ENCODE measurements at regions not wholly inside any gene's neighbourhood (a gene's known extent, or its start where the extent isn't known, plus 50 kb on each side); places are given as distances from the start of the nearest gene placed in this dataset.

DNA sequence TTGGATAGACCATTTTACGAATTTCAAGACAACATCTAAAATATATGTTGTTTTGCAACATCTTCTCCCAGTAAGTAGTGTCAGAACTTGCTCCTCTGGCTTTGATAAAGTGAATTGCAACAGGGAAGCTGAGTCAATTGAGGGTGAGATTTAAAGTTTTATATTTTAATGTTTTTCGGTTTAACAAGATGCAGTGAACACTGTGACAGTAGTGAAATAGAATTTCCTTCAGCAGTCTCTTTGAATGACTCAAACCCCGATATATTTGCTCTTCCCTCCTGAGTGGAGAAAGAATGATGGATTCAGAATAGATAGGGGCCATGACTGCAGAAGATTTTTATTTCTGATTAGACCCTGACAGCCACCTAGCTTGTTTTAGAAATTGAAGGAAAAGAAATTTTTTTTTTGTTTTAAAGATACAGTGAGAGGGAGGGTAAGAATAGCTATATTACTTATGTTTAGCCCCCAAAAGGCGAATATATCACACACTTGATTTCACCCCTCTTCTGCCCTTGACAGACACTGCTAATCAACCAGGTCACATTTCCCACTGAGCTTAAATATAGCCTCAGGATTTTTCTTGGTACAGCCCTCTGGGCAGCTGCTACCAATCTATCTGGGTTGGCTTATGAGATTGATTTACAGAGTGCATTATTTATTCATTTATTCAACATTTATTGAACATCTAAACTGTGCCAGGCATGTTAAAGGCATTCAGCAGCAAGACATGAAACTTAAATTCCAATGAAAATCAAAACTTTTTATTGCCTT lies 183.3 kb upstream of the ADAMTS9 start:
- DNase-seq: no peak

DNA sequence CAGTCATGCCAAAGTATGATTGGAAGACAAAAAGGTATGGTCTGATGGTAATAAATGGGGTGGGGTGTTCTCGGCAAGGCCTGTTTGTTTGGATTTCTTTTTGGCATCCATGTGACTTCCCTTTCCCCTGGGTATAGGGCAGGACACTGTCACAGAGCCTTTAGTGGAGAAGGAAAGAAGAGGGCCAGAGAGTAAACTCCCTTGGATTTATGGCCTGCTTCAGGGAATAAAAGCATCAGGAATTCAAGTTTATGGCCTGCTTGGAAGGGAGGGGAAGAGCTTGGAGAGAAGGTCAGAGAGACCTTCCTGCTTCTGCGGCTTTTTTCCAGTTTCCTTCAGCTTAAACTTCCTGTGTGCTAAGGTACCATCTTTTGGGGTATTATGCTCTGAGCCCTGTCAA lies 179.4 kb upstream of the ADAMTS9 start:
- no peak for DNase-seq

DNA sequence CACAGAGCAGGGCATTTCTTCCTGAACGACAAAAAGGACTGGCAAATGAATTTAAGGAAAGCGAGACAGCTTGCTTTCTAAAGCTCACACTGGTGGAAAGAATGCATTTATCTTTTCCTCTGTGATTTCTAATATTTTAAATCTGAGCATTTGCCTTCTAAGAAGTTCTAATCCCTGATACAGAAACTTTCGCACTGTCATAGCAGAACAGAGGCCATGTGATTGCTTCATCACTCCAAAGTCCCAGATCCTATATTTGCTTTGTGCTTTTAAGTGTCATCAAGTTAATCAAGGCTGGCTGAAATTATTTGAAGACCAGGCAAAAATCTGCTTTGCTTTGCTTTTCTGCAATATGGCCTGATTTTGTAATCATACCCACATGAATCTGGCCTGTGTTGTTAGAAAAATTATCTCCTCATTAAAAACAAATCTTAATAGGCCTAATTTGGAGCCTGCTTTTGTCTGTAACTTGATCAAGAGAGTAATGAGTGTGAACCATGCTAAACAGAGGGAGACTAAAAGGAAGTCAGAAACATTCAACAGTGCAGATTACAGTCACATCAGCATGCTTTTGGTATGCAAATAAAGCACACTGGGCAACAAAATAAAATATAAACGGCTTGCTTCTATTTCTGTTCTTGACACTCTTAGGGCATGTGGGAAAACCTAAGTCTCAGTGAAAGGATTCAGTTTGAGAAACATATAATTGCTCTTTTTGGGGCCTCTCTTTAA lies 178.2 kb upstream of the ADAMTS9 start:
- no peak for DNase-seq

DNA sequence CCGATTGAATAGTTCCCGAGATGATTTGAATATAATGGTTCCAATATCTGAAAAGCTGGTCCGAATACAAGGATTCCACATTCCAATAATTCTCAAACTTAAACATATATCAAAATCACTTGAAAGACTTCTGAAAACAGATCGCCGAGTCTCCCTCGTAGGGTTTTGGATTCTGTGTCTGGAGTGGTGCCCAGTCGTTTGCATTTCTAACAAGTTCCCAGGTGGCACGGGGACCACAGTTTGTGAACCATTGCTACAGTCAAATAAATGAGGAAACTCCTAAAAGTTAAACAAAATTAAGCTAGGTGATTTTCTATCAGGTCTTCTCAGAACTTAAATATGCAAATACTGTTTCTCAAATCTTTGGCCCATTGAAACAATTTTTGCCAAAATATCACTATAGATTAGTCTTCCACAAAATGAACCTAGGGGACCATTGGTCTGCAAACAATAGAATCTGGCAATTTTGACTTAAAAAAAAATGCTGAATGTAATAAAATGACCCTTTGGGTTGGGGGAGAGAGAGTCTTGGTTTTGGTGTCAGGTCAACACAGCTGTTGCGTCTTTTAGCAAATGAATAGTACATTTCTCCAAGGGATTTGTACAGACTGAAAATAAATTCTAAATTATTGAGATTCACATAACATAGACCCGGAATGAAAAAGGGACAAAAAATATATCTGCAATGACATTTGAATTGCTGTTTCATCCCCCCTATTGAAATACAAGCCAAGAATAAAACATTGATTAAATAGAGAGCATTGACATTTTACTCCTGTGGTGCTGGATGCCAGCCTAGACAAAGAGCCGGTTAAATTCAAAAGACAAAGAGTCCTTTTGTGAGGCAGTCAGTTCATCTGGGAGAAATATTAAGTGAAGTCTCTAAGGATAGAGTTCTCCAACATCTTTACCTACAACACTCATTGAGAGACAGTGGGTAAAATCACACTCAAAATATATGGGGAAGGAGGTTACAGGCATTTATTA lies 175.7 kb upstream of the ADAMTS9 start:
- no peak for DNase-seq

DNA sequence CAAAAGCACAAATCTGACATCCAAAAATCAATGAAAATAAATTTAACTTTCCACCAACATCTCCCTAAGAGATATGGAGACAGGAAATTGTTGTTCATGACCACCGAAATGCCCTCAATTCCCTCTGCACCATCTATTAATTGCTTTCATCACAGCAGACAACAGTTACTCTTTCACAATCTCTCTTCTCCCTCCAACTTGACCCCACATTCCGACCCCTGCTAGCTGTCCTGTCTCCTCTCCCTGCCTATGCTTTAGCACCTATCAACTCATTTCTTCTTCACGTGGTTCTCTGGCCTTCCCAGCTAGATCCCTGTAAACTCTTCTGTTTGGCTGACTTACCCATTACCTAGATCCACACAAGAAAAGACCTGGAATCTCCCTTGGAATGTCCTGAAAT lies 173.9 kb upstream of the ADAMTS9 start:
- DNase-seq: no peak

DNA sequence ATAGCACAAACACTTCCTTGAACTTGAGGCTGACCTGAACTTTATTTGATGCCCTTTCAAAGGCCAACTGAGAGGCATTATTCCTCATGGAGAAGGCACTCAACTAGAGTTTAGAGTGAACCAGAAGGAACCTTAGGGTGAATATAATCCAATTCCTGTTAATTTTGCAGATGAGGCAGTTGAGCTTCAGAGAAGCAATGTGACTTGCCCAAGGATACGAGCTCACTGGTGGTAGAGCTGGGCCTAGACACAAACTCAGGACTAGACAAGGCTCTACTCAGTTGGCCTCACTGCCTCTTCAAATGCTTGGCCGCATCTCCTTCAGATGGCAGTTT lies 172.7 kb upstream of the ADAMTS9 start:
- no peak for DNase-seq

DNA sequence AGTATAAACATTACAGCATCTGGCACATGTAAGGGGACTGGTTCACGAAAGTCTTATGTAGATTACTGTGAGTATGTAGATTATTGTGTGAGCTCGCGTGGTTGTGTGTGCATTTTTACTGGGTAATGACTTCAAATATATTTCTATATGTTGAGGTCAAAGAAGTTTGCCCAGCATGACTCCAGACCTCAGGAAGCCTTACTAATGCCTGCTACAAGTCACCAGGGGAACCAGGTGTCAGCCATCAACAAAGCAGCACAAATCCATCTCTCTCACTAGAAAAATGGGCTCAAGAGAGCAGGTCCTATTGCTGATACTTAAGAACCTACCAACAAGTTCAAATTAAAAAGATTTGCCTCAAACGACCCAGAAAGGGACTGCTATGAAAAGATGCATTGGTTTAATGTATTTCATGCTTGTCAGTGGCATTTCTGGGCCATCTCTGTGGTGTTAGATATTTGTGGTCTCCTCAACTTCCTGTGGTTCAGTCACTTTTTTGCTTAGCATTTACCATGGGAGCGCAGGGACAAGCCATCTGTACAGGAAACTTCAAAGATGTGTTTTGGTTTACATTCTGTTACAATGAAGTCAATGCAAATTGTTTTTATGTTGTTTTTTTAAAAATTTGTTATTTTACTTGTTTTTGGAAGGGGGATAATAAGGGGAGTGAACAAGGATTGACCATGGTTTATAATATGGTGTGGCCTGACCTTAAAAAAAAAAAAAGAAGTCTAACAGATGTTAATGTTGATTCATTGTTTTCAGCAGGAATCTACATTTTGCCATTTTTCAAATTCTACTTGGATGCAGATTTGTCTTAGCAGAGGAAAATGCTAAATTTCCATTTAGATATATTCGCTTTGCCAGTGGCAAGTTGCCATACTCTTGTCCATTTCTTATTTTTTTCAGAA lies 172.1 kb upstream of the ADAMTS9 start:
- DNase-seq: no peak

DNA sequence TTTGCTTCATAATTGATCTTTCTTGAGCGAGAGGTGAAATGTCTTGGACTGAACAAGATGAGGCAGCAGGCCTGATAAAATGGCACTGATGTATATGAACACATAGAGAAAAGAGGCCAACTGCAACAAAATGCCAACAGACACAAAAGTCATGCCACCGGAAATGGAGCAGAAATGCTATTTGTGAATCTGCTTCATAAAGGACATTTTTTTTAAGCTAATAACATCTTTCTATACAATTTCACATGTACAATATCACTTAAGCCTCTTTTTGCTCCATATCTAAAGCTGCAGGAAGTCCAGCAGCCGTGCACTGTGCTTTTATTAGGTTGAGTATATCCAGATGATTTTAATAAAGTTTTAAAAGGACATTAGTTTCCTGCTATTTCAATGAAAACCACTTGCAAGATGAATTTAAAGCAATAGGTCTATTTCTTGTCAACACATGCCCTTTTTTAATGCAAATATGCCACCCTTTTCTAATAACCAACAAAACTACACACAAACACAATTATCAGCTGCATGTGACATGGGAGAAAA lies 169.2 kb upstream of the ADAMTS9 start:
- no peak for DNase-seq

DNA sequence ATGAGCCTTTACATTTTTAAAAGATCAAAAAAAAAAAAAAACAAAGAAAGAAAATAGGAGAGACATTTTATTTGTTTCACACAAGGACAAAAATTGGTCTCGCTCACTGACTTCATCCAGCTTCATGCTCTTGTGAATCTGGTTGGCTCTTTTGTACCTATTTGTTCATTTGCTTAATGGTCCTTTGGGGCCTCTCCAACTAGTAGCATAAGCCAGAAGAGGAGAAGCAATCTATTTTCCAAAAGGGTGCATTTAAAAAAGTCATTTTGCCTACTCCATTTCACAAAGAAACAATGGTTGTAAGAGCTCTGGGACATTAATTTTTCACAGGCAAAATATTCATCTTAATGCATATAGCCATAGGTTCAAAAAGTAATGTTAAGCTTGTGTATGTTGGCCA lies 168.3 kb upstream of the ADAMTS9 start:
- no peak for DNase-seq

DNA sequence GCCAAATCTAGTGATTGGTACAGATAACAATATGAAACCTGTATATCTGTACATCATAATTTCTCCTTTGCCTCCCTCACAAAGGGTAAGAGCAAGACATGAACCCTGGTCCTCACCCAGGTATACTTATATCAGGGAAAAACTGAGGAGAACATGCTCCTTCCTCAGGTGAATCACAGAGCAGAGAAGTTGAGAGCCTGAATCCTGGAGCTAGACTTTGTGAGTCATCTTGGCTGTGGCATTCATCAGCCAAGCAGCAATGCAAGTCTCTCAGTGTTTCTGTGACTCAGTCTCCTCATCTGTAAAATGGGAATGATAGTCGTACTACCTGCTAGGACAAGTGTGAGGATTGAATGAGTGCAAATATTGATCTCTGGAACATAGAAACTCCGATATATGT lies 165.7 kb upstream of the ADAMTS9 start:
- no peak for DNase-seq

DNA sequence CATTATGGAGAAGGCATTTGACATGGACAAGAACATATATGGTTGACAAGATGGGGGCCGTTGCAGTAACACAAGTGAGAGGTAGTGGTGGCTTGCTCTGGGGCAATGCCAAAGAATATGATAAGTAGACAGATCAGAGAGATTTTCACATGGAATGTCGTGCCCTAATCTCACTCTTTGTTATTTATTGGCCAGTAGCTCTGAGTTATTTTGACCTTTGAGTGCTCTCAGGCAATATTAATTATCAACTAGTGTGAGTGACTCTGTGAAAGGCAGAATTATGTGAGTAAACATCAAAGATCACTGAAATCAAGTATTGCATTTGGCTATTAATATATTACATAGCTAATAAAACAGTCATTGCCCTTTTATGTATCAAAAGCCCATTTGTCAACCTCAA lies 164.9 kb upstream of the ADAMTS9 start:
- no peak for DNase-seq

DNA sequence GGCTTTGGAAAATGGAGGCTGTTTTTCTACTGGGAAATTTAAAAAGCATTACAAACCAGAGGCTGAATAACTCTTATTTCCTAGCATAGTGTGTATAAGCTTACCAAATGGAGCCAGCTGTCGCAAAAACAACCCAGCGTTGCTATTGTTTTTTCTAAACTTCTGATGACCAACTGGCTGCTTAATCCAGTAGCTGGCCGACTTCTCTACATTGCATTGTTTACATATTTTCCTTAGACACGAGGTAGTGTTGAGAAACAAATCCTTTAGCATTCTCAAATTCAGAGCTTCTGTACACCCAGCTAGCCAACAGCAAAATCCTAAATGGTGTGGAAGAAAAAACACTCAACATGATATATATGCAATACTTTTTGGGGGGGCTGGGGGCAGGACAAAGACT lies 161.0 kb upstream of the ADAMTS9 start:
- DNase-seq: no peak

DNA sequence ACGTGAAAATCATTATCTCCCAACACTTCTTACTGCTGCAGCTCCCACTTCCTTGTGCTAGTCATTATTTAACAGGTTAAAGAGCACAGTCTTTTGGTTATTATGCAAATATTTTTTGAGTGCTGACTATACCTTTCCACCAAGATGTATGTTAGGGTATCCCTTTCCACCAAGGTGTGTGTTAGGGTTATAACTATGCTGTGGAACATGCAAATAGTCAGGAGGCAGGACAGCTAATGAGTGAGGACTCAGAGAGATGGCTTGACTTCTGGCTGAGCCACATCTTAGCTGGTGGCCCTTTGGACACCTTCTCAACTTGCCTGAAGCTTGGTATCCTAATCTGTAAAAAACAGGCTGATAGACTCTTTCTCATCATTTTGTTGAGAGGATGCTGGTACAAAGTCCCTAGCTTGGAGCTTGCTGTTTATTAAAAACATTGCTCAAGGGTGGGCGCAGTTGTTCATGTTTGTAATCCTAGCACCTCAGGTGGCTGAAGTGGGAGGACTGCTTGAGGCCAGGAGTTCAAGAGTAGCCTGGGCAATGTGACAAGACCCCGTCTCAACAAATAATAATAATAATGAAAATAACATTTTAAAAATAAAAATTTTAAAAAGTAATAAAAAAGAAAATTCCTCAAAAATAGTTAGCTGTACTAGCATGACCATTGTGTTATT lies 160.5 kb upstream of the ADAMTS9 start:
- no peak for DNase-seq

DNA sequence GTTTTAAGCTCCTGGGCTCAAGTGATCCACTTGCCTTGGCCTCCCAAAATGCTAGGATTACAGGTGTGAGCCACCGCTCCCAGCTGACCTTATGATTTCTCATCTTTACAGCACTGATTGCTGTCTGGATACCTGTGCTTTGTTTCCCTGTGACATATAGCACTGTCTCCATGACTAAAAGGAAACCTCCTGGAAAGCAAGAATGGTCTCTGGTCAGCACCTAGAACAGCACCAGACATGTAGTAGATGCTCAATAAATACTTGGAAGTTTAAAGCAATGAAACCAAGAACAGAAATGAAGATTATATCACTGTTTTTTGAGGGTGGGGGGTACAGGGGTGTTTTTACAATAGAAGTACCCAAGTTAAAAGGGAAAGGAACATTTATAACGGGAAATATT lies 156.8 kb upstream of the ADAMTS9 start:
- no peak for DNase-seq

DNA sequence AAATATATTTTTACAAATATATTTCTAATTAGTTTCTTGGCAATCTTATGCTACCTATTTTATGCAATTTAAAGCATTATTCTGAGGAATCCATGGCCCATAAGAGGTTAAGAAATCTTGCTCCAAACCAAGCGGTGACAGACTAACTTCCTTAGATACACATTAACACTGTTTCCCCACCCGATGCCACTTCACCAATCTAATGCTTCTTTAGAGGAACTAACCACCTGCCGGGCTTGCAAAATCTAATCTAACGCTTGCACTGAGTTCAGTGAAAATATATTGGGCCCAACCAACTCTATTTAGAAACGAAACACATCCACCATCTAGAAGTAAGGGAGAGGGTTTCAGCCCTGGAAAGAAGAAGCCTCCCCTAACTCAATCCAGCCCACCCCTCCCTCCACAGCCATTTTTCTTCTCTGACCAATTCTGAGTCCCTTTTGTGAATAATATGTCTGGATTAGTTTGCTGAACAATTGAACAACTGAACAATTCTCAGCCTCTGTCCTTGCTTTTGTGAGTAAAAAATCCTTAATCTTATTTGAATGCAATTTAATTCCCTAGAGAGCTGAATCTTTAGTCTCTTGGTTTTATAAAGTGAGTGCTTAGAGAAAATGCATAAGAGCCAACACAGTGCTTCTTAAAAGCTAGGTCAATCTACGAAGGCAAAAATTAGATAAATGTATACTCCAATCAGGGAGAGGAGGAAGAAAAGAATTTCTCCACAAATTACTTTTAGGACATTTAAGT lies 150.4 kb upstream of the ADAMTS9 start:
- no peak for DNase-seq

DNA sequence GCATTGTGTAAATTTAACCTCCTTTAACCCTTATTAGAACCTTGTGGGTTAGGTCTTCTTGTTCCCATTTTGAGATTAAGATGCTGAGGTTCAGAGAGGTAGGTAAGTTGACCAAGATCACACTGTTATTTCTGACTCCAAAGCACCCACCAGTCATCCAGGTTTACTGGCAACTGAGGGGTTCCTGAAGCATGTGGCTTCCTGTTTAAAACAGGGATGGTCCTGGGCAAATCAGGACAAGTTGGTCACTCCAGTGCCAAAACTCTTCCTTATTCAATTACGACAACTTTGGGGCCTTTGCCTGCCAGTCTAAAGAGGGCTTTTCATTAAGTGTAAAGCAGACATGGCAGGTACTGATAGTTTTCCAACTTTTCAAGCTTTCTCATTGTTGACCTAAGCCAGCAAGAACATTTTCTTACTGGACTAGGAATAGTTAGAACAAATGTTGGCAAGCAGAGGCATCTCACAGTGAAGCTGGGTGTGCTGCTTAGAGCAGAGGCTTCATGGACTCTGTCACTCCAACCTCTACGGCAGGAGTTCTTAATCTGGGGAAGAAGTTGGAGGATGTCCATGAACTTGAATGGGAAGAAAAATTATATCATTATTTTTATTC lies 149.4 kb upstream of the ADAMTS9 start:
- no peak for DNase-seq

DNA sequence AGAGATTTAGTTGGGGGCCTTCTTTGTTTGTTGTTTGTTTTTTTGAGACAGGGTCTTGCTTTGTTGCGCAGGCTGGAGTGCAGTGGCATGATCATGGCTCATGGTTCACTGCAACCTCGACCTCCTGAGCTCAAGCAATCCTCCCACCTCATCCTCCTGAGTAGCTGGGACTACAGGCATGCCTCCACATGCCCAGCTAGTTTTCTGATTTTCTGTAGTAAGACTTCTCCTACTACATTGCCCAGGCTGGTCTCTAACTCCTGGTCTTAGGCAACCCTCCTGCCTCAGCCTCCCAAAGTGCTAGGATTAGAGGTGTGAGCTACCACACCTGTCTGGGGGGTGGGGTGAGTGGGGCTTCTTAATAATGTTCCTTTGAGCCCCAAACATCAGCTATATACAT lies 148.3 kb upstream of the ADAMTS9 start:
- no peak for DNase-seq

DNA sequence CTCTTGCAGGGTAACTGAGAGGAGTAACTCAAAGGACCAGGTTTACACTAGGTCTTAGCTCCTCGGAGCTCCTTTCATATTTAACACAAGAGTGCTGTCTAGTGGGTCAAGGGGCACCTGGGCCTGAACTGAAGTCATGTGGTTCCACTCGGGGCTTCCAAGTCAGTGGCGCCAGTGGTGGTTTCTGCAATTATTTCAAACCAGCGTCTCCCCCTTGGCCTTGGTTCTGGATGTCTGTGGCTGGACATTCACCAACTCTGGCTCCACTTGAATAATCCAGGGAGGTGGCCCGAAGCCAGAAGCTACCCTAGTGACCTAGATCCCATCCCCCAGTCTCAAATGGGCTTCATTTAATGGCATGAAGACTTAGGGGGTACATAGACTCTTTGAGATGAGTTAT lies 144.3 kb upstream of the ADAMTS9 start:
- DNase-seq: no peak

DNA sequence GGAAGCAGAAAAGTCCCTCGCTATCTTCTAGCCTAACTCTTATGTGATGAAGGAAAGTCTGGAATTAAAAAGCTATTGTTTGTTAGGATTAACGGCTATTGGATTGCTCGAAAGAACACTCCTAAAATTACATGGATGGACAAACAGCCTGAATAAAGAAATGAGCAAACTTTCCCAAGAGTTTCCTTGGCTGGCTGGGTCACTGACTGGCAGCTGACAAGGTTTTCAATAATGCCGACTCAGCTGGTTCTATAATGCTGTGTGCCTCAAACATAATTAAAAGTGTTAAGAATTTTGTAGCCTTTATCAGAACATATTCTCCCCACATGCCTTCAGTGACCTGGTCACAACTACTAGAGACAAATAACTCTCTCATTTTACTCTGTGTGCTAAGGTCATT lies 142.9 kb upstream of the ADAMTS9 start:
- DNase-seq: no peak

DNA sequence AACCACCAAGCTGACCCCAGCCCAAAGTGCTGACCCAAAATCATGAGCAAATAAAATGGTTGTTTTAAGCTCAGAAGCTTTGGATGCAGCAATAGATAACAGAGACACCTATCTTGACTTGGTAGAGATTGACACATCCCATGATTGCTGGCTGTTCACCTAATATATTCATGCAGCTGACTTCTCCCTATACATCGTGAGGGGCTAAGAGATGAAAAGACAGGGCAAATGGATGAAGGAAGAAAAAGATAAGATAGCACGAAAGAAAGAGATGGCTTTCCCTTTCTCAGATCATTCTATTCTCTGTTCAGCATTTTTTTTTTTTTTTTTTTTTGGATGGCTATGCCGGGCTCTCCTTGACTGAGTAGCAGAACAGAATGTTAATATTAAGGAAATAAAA lies 141.5 kb upstream of the ADAMTS9 start:
- DNase-seq: no peak
